ENCODE measurements at regions not wholly inside any gene's neighbourhood (a gene's known extent, or its start where the extent isn't known, plus 50 kb on each side); places are given as distances from the start of the nearest gene placed in this dataset.

- Histone ChIP-seq H3K4me3 (ENCODE audit: low read depth in 1 of 2, low read length in 2 of 2) (no peak overlapping the region), H3K36me3 (ENCODE audit: insufficient read depth, low read length) (no peaks in the 10 kb centered on the region), H3K9ac (ENCODE audit: low read depth, low read length) (no peak overlapping the region), H4K20me1 (ENCODE audit: insufficient read depth, low read length) (no peaks in the 10 kb centered on the region), H3K27ac (ENCODE audit: low read length) (no peak overlapping the region), H3K4me2 (ENCODE audit: insufficient read depth, low read length) (no peak overlapping the region), H2AFZ (ENCODE audit: low read depth, low read length) (no peak overlapping the region), H3K9me3 (ENCODE audit: insufficient read depth, low read length, severe bottlenecking) (no peaks in the 10 kb centered on the region), H3K4me1 (ENCODE audit: insufficient read depth, low read length) (no peaks in the 10 kb centered on the region), H3K27me3 (ENCODE audit: insufficient read depth, low read length, poor library complexity) (no peaks in the 10 kb centered on the region), H3K79me2 (ENCODE audit: insufficient read depth, low read length) (no peaks in the 10 kb centered on the region)
- TF ChIP-seq EZH2 (IDR thresholded peaks at IDR 0.05; ENCODE audit: borderline replicate concordance, low read depth, low read length, severe bottlenecking) (no peak), CTCF (IDR thresholded peaks at IDR 0.05; ENCODE audit: borderline replicate concordance, extremely low read depth, low read length, poor library complexity, severe bottlenecking) (no peak)
- ATAC-seq (ENCODE audit: insufficient read depth, low read depth) (no peak), DNase-seq (no peak)
Measured at GRCh38 chr4:129220254-129220653, 124.3 kb downstream of the C4orf33 start.

- Histone ChIP-seq H2AFZ (ENCODE audit: low read depth, low read length) (no peak overlapping the region), H4K20me1 (ENCODE audit: insufficient read depth, low read length) (no peaks in the 10 kb centered on the region), H3K4me2 (ENCODE audit: insufficient read depth, low read length) (no peak overlapping the region), H3K9me3 (ENCODE audit: insufficient read depth, low read length, severe bottlenecking) (no peaks in the 10 kb centered on the region), H3K36me3 (ENCODE audit: insufficient read depth, low read length) (no peaks in the 10 kb centered on the region), H3K4me3 (ENCODE audit: low read depth in 1 of 2, low read length in 2 of 2) (no peak overlapping the region), H3K27me3 (ENCODE audit: insufficient read depth, low read length, poor library complexity) (no peaks in the 10 kb centered on the region), H3K9ac (ENCODE audit: low read depth, low read length) (no peak overlapping the region), H3K27ac (ENCODE audit: low read length) (no peak overlapping the region), H3K4me1 (ENCODE audit: insufficient read depth, low read length) (no peaks in the 10 kb centered on the region), H3K79me2 (ENCODE audit: insufficient read depth, low read length) (no peaks in the 10 kb centered on the region)
- DNase-seq (no peak), ATAC-seq (ENCODE audit: insufficient read depth, low read depth) (0 out of 3 replicates have a peak, but pooled peaks have one; percentile 42)
- TF ChIP-seq EZH2 (IDR thresholded peaks at IDR 0.05; ENCODE audit: borderline replicate concordance, low read depth, low read length, severe bottlenecking) (no peak), CTCF (IDR thresholded peaks at IDR 0.05; ENCODE audit: borderline replicate concordance, extremely low read depth, low read length, poor library complexity, severe bottlenecking) (no peak)
Measured at GRCh38 chr4:129223945-129224344, 128.0 kb downstream of the C4orf33 start.

- no peaks in the 10 kb centered on the region for H3K27me3 ChIP-seq (ENCODE audit: insufficient read depth, low read length, poor library complexity)
- no peaks in the 10 kb centered on the region for H4K20me1 ChIP-seq (ENCODE audit: insufficient read depth, low read length)
- no peaks in the 10 kb centered on the region for H3K9me3 ChIP-seq (ENCODE audit: insufficient read depth, low read length, severe bottlenecking)
- no peak for ATAC-seq (ENCODE audit: insufficient read depth, low read depth)
- no peak overlapping the region for H3K4me3 ChIP-seq (ENCODE audit: low read depth in 1 of 2, low read length in 2 of 2)
- H3K9ac ChIP-seq (ENCODE audit: low read depth, low read length), result no peak overlapping the region
- TF ChIP-seq EZH2 (IDR thresholded peaks at IDR 0.05; ENCODE audit: borderline replicate concordance, low read depth, low read length, severe bottlenecking) (no peak), CTCF (IDR thresholded peaks at IDR 0.05; ENCODE audit: borderline replicate concordance, extremely low read depth, low read length, poor library complexity, severe bottlenecking) (no peak)
- no peak overlapping the region for H2AFZ ChIP-seq (ENCODE audit: low read depth, low read length)
- H3K36me3 ChIP-seq (ENCODE audit: insufficient read depth, low read length), result no peaks in the 10 kb centered on the region
- no peak for DNase-seq
- H3K4me1 ChIP-seq (ENCODE audit: insufficient read depth, low read length), result no peaks in the 10 kb centered on the region
- no peak overlapping the region for H3K4me2 ChIP-seq (ENCODE audit: insufficient read depth, low read length)
- no peak overlapping the region for H3K27ac ChIP-seq (ENCODE audit: low read length)
- no peaks in the 10 kb centered on the region for H3K79me2 ChIP-seq (ENCODE audit: insufficient read depth, low read length)
Measured at GRCh38 chr4:129230846-129231245, 134.9 kb downstream of the C4orf33 start.

Data from DND-41 (cell line).